Gastroesophageal sphincter (tissue), 4 donors: ENCODE measurements at regions not wholly inside any gene's neighbourhood (a gene's known extent, or its start where the extent isn't known, plus 50 kb on each side); places are given as distances from the start of the nearest gene placed in this dataset.

Source experiments
- ATAC-seq: fragments of 150-250 bp; one replicate; pipeline ENCODE4 v1.9.1; 2016; ENCODE audit warnings: mild to moderate bottlenecking, moderate library complexity
- H3K27ac ChIP-seq, 4 donors: fragments of 200-600 bp; sonication (generic) in 3 of 4; 1 replicate in 3 of 4; 2 replicates in 1 of 4; pipeline ENCODE4 v1.5.1; 2016 to 2019
- H3K27me3 ChIP-seq: fragments of 200-600 bp; sonication (generic); one replicate; pipeline ENCODE4 v1.5.1; 2019
- H3K36me3 ChIP-seq, 2 donors: fragments of 200-600 bp; sonication (generic); one replicate each; pipeline ENCODE4 v1.5.1; 2019; ENCODE audit warnings: control low read depth in 1 of 2
- H3K4me1 ChIP-seq, 3 donors: fragments of 200-600 bp; sonication (generic); 1 replicate in 2 of 3; 2 replicates in 1 of 3; pipeline ENCODE4 v1.5.1; 2016 to 2019; ENCODE audit warnings: control low read depth in 2 of 3
- H3K4me3 ChIP-seq, 2 donors: fragments of 200-600 bp; sonication (generic); one replicate each; pipeline ENCODE4 v1.5.1; 2019; ENCODE audit warnings: mild to moderate bottlenecking in 1 of 2, moderate library complexity in 1 of 2
- H3K9me3 ChIP-seq, 3 donors: fragments of 200-600 bp; sonication (generic); one replicate each; pipeline ENCODE4 v1.5.1; 2017 to 2019; ENCODE audit warnings: control low read depth in 2 of 3
- EP300 ChIP-seq: sonication (generic); formaldehyde crosslinking; IDR thresholded peaks from one replicate; pipeline ENCODE4 v1.6.1; 2017; ENCODE audit warnings: antibody characterized with exemption, mild to moderate bottlenecking
- POLR2A ChIP-seq, 2 donors: fragments of 450-650 bp; IDR thresholded peaks; one replicate each; pipeline ENCODE4 v1.6.1; 2017; ENCODE audit warnings: antibody characterized with exemption in 2 of 2, mild to moderate bottlenecking in 2 of 2, moderate library complexity in 1 of 2
- POLR2AphosphoS5 ChIP-seq: sonication (generic); formaldehyde crosslinking; IDR thresholded peaks from one replicate; pipeline ENCODE4 v1.6.1; 2017; ENCODE audit warnings: antibody characterized with exemption
- WGBS, 2 donors: methylation state at CpG; one replicate each; pipeline ENCODE4 v1.1.5; 2018; ENCODE audit warnings: low coverage in 1 of 2; 5-methylcytosine and 5-hydroxymethylcytosine counted together
- TF ChIP-seq, protein P1 (sequence below), 4 experiments: fragments of 200-600 bp in 2 of 4; fragments of 450-650 bp in 2 of 4; sonication (generic) in 1 of 4; IDR thresholded peaks; one replicate each; pipeline ENCODE4 v1.5.1; 2017 to 2019; ENCODE audit warnings: antibody characterized with exemption in 4 of 4, mild to moderate bottlenecking in 2 of 4, moderate library complexity in 2 of 4

DNA sequence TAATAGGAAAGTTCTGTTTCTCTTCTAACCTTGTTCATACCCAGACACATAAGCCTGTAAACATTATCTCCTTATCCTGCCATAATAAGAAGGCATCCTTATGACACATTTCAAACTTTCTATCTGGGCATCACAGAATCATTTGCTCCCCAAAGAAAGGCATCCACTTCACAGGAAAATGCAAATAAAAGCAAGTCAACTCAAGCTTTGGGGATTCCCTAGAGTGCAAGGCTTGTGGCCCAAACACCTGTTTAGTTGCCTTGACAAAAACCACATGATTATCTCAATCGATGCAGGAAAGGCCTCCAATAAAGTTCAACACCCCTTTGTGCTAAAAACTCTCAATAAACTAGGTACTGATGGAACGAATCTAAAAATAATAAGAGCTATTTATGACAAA, 195.7 kb upstream of the GALNT5 start:
- no peak overlapping the region for H3K4me3 ChIP-seq
- H3K27me3 ChIP-seq, result no peaks in the 10 kb centered on the region
- H3K4me1 ChIP-seq, result no peaks in the 10 kb centered on the region
- no peaks in the 10 kb centered on the region for H3K36me3 ChIP-seq
- 67 to 83% methylated on average over 1 to 2 of the region's 2 CpGs for WGBS, 2 donors
- TF ChIP-seq POLR2AphosphoS5, result no peak
- TF ChIP-seq, protein P1, sequence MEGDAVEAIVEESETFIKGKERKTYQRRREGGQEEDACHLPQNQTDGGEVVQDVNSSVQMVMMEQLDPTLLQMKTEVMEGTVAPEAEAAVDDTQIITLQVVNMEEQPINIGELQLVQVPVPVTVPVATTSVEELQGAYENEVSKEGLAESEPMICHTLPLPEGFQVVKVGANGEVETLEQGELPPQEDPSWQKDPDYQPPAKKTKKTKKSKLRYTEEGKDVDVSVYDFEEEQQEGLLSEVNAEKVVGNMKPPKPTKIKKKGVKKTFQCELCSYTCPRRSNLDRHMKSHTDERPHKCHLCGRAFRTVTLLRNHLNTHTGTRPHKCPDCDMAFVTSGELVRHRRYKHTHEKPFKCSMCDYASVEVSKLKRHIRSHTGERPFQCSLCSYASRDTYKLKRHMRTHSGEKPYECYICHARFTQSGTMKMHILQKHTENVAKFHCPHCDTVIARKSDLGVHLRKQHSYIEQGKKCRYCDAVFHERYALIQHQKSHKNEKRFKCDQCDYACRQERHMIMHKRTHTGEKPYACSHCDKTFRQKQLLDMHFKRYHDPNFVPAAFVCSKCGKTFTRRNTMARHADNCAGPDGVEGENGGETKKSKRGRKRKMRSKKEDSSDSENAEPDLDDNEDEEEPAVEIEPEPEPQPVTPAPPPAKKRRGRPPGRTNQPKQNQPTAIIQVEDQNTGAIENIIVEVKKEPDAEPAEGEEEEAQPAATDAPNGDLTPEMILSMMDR (IDR thresholded peaks at IDR 0.05), result no peak
- TF ChIP-seq EP300, result no peak
- TF ChIP-seq POLR2A (IDR thresholded peaks at IDR 0.05), result no peak
- H3K9me3 ChIP-seq, result no peaks in the 10 kb centered on the region
- H3K27ac ChIP-seq, result no peak overlapping the region
- ATAC-seq, result no peak

DNA sequence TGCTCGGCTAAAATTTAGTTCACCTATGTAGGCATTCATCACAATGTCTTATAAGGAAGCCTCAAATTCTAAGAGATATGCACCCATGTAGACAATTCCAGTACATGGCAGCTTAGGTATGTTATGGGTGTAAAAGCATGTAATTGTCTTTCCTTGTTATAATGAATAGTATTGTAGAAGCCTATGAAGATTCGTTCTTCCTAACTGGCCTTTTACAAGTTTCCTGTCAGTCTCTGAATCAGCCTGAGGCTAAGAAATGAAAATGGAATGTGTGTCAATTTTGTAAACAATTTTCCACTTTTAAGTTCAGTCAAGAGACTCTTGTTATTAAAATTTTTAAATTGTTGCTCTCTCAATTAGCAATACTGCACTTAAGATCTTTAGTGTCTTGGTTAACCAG, 189.9 kb upstream of the GALNT5 start:
- Histone ChIP-seq H3K9me3 (no peaks in the 10 kb centered on the region), H3K27me3 (no peaks in the 10 kb centered on the region), H3K4me3 (no peak overlapping the region), H3K36me3 (no peaks in the 10 kb centered on the region), H3K4me1 (no peaks in the 10 kb centered on the region), H3K27ac (no peak overlapping the region)
- TF ChIP-seq POLR2A (IDR thresholded peaks at IDR 0.05) (no peak), POLR2AphosphoS5 (no peak), EP300 (no peak)
- TF ChIP-seq, protein P1 (IDR thresholded peaks at IDR 0.05), result no peak
- ATAC-seq, result no peak
- WGBS, 2 donors, result 67 to 89% methylated on average over 2 of the region's 2 CpGs

DNA sequence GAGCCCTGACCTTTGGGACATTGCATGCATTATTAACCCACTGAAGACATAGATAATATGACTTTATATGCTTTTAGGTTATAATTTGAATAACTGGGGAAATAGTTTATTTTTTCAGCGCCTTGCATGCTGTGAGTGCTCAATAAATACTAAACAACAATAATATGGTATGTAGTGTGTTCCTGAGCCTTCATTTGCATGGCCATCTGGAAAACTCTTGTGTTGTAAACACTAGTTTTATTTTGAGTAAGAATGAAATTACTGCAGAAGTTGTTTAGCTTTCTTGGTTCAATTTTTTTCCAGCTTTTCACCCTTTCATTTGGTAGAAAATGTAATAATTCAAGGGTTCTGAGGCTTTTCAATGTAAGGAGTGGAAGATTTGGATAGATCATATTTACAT, 189.3 kb upstream of the GALNT5 start:
- Histone ChIP-seq H3K27me3 (no peaks in the 10 kb centered on the region), H3K4me1 (no peaks in the 10 kb centered on the region), H3K27ac (no peak overlapping the region), H3K4me3 (no peak overlapping the region), H3K9me3 (peaks cover 0 to 4% (median 0%) of the 10 kb centered on the region in 3 donors), H3K36me3 (no peaks in the 10 kb centered on the region)
- no peak for ATAC-seq
- 86 to 96% methylated on average over 1 of the region's 1 CpG for WGBS, 2 donors
- TF ChIP-seq POLR2AphosphoS5 (no peak), EP300 (no peak)

DNA sequence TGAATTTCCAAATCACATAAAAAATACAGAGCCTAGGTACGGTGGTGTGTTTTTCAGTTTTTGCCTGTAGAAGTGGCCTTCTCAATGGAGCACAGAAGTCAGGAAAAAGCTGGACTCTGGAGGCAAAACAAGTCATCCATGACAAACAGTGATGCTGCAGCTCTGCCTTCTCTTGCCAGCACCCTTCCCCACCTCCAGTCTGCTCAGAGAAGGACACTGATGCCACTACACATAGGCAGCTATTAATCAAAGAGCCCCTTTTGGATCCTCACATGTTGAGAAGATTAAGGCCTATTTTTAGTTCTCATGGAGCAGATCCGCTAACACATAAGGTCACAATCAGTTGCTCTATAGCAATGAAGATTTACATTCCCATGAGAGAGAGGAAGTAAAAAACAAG, 181.6 kb upstream of the GALNT5 start:
- Histone ChIP-seq H3K36me3 (no peaks in the 10 kb centered on the region), H3K9me3 (peaks cover 0 to 5% (median 0%) of the 10 kb centered on the region in 3 donors), H3K27me3 (no peaks in the 10 kb centered on the region), H3K27ac (no peak overlapping the region), H3K4me1 (no peaks in the 10 kb centered on the region), H3K4me3 (no peak overlapping the region)
- ATAC-seq, result no peak
- 60 to 80% methylated on average over 1 to 2 of the region's 2 CpGs for WGBS, 2 donors
- TF ChIP-seq POLR2AphosphoS5 (no peak), EP300 (no peak), POLR2A (IDR thresholded peaks at IDR 0.05) (no peak)
- TF ChIP-seq, protein P1 (IDR thresholded peaks at IDR 0.05), result no peak

DNA sequence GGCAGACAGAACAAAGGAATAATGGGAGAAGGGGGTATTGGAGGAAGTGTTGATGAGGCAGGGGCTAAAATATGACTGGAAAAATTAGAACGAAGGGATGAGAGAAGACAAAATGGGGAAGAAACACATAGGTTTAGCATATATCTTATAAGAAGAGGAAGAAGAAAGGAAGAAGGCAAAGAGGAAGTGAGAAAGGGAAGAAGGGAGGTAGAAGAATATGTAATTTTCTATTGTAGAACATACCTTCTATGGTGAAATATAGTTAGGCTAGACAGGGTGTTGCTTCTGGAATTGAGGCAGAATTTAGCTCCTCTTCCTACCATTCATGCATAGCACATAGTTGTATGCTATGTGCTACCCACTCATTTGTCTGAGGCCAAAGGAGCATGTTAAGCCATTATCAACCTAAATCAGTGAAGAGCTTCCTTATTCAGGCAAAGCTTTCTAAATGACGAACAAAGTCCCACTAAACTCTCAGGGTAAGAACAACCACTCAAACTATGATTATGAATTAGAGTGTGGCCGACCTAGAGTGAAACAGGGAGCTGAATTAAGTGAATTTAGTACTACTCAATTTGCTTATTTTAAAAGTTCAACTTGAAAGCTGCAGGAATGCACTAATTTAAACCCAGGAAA, 180.9 kb upstream of the GALNT5 start:
- H3K9me3 ChIP-seq, result peaks cover 0 to 5% (median 0%) of the 10 kb centered on the region in 3 donors
- 62 to 95% methylated on average over 2 to 3 of the region's 3 CpGs for WGBS, 2 donors
- H3K27ac ChIP-seq, result no peak overlapping the region
- H3K4me3 ChIP-seq, result no peak overlapping the region
- no peaks in the 10 kb centered on the region for H3K4me1 ChIP-seq
- TF ChIP-seq POLR2AphosphoS5 (no peak), EP300 (no peak), POLR2A (IDR thresholded peaks at IDR 0.05) (no peak)
- TF ChIP-seq, protein P1 (IDR thresholded peaks at IDR 0.05), result no peak
- H3K27me3 ChIP-seq, result no peaks in the 10 kb centered on the region
- H3K36me3 ChIP-seq, result no peaks in the 10 kb centered on the region
- no peak for ATAC-seq
